HG02623 (cell line): ENCODE measurements at regions not wholly inside any gene's neighbourhood (a gene's known extent, or its start where the extent isn't known, plus 50 kb on each side); places are given as distances from the start of the nearest gene placed in this dataset.

Source experiments
- ATAC-seq: cut with Tn5 transposase; IDR thresholded peaks from one replicate; pipeline ENCODE4 v1.9.1; 2021; ENCODE audit warnings: moderate library complexity; ENCODE audit not compliant: unreplicated experiment

DNA sequence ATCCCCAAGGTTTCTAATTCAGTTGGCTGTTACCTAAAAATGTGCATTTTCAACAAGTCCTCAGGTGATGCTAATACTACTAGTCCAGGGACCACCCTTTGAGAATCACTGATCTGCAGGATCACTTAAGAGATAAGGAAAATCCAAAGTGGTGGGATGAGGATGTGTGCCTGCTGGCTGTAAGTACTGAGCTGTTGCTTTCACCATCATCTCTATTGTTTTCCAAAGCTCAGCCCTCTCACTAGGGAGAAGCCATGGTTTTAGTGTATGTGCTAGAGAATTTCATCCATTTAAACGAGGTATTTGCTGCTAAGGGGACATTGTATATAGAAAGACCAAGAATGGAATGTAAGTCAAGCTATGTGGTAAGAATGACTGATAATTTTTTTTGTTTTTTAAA, 202.3 kb downstream of the KIF21A start:
- ATAC-seq: no peak

DNA sequence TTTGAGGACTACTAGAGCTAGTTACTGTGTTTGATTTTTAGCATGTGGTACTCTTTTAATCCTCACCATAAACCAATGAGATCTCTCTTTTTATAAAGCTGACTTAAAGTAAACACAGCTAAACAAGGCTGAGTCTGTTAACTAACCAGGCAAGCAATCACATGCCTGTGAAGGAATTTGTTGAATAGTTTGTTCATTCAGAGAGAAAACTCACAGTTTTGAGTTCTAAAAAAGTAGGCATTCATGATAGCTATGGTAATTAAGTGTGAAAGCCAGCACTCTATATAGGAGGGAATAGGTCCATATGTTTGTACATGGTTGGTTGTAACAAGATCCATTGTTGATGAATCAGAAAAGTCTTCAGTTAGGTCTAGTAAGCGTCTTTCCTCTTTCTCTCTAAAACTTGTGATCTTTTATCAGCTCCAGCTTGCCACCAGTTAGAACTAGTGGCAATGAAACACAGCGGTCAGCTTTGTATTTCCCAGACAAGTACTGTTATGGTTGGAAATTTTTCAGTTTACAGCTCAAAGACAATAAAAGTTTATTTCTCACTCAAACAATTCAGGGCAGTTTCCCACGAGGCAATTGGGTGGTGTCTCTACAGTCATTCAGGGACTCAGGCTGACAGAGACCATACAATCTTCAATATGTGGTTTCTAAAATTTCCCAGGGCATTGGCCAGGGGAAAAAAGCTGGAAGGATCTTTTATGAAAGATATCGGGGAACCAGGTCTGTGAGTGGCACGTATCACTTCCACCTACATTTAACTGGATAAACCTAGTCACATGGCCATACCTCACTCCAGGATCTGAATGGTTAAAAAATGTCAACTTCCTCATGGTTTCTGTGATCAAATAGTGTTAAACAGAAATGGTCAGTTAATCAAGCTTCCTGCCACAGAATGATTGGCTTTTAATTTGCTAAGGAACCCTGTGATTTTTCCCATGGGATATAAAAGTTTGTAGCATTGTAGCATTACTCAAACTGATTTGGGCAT, 203.1 kb downstream of the KIF21A start:
- no peak for ATAC-seq

DNA sequence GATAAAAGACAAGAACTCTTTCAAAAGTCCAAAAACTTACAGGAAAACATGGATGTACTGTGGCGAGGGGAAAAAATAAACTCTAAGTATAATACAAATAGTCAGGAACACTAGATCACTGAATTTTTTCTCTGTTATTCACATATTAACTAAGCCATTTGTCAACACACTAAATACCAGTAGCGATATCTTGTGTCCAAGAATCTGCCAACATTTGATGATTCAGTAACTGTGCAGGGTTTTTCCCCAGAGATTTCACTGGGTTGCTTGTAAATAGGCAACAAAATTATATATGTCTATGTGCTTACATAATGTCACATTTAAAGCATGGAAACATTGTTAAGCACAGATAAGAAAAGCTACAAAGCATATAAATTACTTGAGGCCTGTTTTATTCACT, 205.9 kb downstream of the KIF21A start:
- ATAC-seq: no peak

DNA sequence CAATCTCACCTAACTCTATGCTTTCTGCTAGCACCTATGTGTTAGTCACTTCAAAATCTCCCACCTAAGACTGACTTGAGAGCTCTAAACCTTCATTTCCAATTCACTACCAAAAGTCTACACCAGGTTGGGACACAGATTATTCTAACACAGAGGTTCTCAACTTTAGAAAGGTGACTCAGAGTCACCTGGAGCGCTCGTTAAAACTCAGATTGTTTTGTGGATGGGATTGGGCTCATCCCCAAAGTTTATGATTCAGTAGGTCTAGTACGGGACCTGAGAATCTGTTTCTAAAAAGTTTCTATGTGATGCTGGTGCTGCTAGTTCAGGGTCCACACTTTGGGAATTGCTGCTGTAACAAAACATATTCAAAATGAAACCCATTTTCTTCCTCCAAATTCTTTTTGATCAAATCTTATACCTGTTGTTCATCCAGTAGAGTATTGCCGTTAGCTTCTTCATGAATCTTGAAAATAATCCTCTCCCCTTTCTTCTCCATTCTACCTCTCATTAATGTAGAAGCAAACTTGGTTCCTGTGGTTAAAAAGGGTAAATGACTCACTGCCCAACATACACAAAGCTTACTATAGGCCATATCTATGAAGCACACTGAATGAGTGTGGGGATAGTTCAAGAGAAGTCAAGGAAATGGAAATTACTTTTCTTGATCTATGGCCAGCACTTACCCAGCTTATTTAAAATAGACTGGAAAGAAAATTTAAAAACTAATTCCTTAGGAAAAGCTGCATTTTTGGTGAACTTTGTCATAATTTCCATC, 206.7 kb downstream of the KIF21A start:
- no peak for ATAC-seq

DNA sequence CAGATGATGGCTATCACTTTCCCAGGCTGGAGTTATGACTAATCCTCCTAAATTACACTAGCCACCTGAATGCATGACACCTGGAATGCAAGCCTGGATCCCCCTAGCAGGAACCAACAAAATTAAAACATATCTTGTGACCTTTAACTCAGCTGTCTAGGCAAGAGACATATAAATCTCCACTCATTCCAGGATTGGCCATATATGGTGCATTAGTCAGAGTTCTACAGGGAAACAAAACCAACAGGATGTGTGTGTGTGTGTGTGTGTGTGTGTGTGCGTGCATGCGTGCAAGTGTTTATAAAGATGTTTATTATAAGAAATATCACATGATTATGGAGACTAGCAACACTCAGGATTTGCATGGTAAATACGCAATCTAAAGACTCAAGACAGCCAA, 212.8 kb downstream of the KIF21A start:
- ATAC-seq: no peak

DNA sequence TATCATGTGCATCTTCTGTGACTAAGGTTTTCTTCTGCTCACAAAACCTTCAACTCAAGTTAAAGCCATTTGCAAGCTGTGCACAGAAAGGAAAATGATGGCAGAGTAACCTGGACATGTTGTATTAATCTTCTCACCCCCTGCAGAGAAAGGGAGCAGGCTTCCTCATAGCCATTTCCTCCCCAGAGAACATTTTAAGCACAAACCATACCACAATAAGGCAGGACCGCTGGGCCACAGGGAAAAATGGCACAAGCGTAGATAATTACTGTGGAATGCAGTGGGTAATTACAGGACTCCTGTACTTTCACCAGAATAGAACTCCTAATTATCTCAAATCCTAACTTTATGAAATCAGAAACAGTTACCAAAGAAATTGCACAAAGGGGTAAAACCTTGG, 215.7 kb downstream of the KIF21A start:
- no peak for ATAC-seq

DNA sequence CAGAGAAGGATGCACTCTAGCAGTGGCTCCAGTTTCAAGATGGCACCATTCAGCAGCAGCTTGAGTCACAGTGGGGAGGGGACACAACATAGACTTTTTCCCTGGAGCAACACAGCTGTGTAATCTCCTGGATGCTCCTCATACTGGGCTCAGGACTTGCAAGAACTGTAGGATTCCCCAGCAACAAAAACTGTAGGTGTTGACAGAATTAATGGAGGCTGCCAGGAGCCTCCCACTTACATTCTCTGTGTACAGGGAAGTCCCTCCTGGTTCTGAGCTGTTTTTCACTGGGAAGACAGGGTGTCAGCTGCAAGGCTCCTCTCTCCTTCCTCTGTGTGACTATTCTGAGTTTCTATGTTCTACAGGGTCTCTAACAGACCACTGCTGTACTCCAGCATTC, 217.9 kb downstream of the KIF21A start:
- ATAC-seq: no peak

DNA sequence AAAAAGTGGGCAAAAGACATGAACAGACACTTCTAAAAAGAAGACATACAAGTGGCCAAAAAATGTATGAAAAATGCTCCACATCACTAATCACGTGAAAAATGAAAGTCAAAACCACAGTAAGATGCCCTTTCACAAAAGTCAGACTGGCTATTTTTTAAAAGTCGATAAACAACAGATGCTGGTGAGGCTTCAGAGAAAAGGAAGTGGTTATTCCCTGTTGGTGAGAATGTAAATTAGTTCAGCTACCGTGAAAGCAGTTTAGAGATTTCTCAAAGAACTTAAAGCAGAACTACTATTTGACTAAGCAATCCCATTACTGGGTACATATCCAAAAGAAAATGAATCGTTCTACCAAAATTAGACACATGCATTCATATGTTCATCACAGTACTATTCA, 237.0 kb downstream of the KIF21A start:
- no peak for ATAC-seq

DNA sequence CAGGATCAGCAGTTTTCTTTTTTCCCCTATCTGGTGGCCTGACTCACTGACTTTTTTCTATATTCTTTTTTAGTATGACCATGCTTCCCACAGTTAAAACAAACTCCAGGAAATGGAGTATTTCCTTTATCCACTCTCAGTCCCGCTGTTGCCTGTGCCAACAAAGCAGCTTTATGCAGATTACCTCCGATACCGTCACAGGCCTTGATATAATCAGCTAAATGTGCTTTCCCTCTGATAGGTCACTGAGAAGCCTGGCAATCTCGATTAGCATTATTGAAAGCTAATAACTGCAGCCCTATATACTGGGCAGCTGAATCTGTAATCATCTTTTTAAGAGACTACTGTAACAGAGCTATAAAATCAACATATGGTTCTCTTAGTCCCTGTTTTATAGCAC, 243.6 kb downstream of the KIF21A start:
- no peak for ATAC-seq

DNA sequence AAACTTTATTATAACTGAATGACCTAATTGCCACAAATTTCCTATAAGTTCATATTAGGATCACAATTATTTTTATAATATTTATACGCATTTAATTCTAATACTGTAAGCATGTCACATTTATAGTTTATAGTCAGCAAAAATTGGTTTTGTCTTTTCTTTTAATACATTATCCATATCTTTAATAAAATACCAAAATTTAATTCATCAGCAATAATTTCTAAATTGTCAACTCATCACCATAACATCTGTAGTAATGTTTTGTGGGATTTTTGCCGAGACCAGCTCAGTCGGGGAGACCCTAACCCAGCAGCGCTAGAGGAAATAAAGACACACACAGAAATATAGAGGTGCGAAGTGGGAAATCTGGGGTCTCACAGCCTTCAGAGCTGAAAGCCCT, 254.2 kb downstream of the KIF21A start:
- ATAC-seq: no peak

DNA sequence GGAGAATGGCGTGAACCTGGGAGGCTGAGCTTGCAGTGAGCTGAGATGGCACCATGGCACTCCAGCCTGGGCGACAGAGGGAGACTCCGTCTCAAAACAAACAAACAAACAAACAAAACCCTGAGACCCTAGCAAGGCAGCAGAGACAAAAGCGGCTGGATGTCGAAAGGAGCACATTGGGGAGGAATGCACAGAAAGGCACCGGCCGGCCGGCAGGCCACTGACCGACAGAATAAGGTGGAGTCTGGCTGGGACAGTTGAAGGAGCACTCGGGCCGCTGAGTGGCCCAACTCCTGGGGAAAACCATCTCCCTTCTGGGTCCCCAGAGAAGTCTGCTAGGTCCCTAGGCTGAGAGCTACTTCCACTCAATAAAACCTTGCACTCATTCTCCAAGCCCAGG, 256.2 kb downstream of the KIF21A start:
- no peak for ATAC-seq

DNA sequence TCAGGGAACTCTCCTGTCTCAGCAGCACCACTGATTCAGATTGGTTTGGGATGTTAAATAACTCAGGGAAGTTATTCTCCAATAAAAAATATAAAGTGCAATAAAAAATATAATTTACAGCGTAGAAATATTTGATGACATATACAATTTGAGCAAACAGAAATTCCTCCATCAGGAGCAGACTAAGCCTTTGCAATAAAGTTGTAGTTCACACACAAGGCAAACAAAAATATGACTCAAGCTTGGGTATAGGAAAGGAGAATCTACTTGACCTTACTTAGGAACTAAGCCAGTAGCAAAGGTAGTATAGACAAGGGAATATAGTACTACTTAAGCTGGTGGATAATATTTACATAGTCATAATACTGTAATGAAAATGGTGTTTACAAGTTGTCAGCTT, 264.1 kb downstream of the KIF21A start:
- ATAC-seq: no peak

DNA sequence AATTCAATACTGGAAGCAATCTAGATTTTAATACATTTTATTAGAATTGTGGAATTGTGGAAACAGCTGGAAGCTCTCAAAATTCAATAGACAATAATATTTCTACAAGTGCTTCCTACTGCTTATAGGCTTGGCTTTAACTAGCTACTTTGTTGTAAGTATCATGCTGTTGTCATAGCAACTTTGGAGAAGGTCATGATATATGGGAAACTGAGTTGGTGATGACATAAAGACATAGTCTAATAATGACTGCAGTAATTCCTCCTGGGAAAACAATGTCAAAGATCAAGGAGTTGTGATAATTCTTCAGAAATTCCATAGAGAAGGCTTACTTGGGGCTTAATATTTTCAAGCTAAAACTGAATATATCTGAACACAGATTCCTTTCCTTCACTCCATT, 266.6 kb downstream of the KIF21A start:
- ATAC-seq: no peak

DNA sequence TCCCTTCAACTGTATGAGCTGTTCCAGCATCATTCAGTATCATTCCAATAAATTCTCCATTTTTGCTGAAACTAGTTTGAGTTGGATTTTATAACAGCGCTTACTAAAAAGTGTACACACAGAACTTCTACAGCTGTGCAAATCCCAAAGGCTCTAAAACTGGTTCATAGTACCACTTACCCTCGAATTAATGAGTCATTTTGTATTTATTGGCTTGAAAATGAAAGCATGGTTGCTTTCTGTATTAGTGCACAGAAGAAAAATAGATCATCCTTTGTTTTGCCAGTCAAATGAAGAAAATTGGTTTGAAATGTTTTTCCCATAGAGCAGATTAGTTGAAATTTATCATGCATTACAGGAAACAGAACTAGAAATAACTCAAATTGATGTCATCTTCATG, 268.3 kb upstream of the CPNE8 start:
- no peak for ATAC-seq

DNA sequence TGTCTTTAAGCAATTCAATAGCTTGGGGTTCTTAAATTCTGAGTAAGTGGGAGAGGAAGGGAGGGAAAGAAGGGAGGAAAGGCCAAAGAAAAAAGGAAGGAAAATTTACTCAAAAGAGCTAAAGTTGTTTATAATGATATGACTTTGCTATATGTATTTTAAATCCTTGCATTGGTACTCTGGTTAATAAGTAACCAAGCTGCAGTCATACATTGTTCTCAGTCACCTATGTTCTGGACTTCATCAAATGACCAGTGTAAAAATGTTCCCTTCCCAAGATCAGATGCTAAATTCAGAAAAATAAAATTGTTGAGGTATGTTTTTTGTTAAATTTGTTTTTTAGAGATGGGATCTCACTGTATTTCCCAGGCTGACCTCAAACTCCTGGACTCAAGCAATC, 259.9 kb upstream of the CPNE8 start:
- ATAC-seq: no peak

DNA sequence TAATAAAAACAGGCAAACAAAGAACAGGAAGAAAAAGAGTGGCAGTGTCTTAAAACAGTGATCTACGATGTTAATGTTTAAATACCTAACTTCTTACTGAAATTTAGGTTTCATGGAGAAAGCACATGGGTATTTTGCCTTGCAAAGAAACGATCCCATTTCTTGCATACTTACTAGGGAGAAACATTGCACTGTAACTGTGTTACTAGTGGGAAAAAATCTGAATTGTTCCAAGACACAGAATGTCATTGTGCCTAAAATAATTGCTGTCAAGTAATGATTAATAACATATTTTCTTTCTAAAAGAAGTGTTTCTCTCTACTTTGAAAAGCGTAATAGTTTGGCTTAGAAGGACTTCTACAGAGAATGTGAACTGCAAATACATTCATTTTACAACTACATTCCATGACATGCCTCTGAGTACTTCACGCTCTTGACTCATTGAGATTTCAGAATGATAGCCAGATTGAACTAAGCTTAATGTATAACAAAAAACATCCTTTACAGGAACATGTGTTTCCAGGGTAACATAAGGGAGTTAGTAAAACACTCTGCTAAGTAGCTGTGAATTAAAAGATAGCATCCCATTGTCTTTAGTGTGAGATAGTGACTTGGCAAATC, 256.2 kb upstream of the CPNE8 start:
- ATAC-seq: no peak

DNA sequence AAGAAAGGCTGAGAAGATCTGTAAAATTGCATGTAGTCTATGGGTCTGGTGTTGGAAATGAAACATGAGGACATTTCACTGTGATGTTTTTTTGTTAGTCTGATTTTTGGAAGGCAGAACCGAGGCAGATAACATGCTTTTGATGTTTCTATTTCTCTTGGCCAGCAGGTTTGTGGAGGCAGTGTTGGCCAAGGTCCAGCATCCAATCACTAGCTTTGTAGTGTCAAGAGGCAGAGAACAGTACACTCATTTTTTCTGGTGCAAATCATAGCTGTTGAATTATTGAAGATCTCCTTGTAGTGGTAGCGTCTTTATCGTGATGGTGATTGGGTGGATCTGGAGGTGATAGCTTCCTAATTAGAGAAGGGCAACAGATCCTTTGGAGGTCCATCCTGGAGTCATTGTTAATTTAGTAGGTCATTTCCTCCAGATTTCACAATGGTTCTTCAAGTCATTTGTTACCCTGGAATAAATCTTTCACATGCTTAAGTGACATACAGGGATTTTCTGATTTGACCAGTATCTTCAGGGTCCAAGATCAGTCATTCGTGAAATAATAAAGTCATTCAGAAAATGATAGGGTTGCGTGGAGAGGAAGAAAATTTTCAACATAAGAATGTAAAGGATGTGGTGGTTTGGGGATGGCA, 252.4 kb upstream of the CPNE8 start:
- no peak for ATAC-seq

DNA sequence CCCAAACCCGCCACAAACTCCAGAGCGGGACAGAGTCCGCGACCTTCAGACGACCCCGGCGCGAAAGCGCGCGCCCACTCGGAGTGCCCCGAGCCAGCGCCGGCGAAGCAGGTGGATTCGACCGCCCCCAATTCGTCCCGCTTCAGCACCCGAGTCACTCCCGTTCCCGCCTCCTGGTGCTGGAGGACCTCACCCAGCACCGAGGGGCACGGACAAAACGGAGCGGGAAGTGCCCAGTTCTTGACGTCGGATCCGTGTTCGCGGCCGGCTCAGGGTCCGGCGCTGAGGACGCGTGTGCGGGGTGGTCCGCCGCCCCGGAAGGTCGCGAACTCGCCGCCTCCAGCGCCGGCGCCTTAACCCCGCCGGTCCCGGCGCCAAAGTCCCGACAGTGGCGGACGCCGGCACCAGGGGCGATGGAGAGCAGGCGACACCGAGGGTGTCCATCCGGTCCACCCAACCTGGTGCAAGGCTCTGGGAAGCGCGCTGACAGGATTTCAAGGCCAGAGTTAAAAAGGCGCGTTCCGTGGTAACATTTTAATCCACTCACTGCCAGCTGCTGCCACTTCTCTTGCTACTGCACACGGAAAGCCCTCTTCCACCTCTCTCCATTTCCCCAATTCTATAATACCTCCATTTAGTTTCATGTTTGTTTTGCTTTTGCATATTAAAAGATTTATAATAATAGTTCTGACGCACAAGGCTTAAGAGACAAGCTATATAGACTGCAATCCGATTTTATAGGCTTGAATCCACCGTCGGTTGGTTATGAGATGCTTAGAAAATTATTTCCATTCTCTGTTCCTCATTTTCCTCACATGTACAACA, 240.0 kb upstream of the CPNE8 start:
- ATAC-seq: no peak

DNA sequence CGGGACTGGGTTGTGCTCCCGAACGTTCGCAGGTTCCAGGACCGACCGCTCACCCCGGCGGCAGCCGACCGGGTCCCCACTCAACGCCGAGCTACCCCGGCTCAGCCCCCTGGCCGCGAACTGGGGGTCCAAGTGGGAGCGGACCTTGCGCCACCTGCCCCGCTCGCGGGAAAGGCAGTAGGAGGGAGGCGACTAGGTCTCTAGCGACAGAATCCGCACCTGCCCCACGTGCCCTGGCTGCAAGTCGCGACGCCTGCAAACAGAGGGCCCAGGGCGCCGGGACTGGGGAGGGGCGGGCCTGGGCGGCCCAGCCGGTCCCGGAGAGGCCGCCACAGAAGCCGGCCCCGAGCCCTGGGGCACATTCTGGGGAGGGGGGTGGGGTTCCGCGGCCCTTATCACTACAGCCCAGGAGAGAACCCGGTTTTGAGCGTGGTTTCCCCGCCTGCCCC, 239.2 kb upstream of the CPNE8 start:
- no peak for ATAC-seq

DNA sequence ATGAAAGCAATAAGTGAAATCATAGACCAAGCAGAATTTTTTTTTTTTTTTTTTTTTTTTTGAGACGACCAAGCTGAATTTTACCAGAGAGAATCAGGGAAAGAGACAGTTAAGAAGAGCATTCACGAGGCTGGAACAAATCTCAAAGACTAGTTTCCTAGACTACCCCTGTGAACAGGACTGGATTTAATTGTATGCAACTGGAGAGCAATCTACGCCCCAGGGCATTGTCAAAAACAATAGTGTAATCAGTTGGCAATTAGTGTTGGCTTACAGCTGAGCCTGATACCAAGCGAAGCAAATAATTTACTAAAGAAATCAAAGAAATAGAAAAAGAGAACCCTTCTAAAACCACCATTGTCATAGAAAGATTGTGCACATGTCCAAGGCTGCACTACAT, 232.9 kb upstream of the CPNE8 start:
- no peak for ATAC-seq
